NCI-H146 treated with DMSO at 0.1 percent for 48 hours (cell line): ENCODE measurements at regions not wholly inside any gene's neighbourhood (a gene's known extent, or its start where the extent isn't known, plus 50 kb on each side); places are given as distances from the start of the nearest gene placed in this dataset.
"Not testable (repeated sequence)": the region's sequence is repeated elsewhere in the genome, so short reads cannot be mapped to it uniquely, and the experiment has no call there.

Source experiments
- DNase-seq: peaks from one replicate; lab custom pipeline; 2025; ENCODE audit not compliant: unreplicated experiment; lab: John Stamatoyannopoulos, UW

- DNase-seq, result no peak
These were observed 487.3 kb upstream of the NETO1 start for GRCh38 chr18:73355121-73355520.

- DNase-seq, result no peak
These were observed 484.8 kb upstream of the NETO1 start for GRCh38 chr18:73352546-73352945.

GRCh38 chr18:73340135-73340977 is 472.6 kb upstream of the NETO1 start:
- no peak for DNase-seq

- DNase-seq, result no peak
These were observed 463.5 kb upstream of the NETO1 start for GRCh38 chr18:73331212-73331772.

GRCh38 chr18:73330106-73330505 is 462.3 kb upstream of the NETO1 start:
- not testable (repeated sequence) for DNase-seq

GRCh38 chr18:73324187-73324831 is 456.5 kb upstream of the NETO1 start:
- DNase-seq, result not testable (repeated sequence)

GRCh38 chr18:73318739-73319479 is 451.1 kb upstream of the NETO1 start:
- no peak for DNase-seq

GRCh38 chr18:73316513-73316912 is 448.7 kb upstream of the NETO1 start:
- no peak for DNase-seq

GRCh38 chr18:73315381-73315780 is 447.6 kb upstream of the NETO1 start:
- no peak for DNase-seq

GRCh38 chr18:73313476-73313875 is 445.7 kb upstream of the NETO1 start:
- peak; percentile 27 for DNase-seq

- DNase-seq, result peak; percentile 71
These were observed 428.9 kb upstream of the NETO1 start for GRCh38 chr18:73296686-73297085.

GRCh38 chr18:73292156-73292555 is 424.4 kb upstream of the NETO1 start:
- no peak for DNase-seq

- no peak for DNase-seq
These were observed 421.0 kb upstream of the NETO1 start for GRCh38 chr18:73288813-73289212.

- DNase-seq, result peak; percentile 99
These were observed 418.8 kb upstream of the NETO1 start for GRCh38 chr18:73286584-73286983.

GRCh38 chr18:73283788-73284187 is 416.0 kb upstream of the NETO1 start:
- no peak for DNase-seq

GRCh38 chr18:73283032-73283431 is 415.2 kb upstream of the NETO1 start:
- DNase-seq, result no peak

GRCh38 chr18:73279498-73279897 is 411.7 kb upstream of the NETO1 start:
- DNase-seq, result no peak

- no peak for DNase-seq
These were observed 407.2 kb upstream of the NETO1 start for GRCh38 chr18:73274812-73275621.

- peak; percentile 81 for DNase-seq
These were observed 403.3 kb upstream of the NETO1 start for GRCh38 chr18:73270920-73271634.

- no peak for DNase-seq
These were observed 396.8 kb upstream of the NETO1 start for GRCh38 chr18:73264562-73264921.
